ENCODE measurements at regions not wholly inside any gene's neighbourhood (a gene's known extent, or its start where the extent isn't known, plus 50 kb on each side); places are given as distances from the start of the nearest gene placed in this dataset.

DNA sequence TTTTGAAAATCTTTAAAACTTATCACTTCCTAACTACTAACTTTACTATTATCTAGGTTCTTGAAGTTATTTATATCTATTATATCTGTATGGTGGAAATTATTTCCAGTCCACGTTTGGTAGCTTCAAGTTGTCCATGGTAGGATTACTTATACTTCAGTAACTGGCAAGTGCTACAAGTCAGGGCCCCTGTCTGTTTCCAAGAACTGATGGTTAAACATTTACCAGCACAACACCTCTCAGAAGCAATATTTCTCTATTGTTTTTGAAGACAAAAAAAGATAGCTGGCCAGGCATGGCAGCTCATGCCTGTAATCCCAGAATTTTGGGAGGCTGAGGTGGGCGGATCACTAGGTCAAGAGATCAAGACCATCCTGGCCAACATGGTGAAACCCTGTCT, 240.4 kb upstream of the RHOBTB1 start:
- DNase-seq (ENCODE audit: low spot score in 2 of 2): no peak
- no peak overlapping the region for H3K27ac ChIP-seq
- H3K4me3 ChIP-seq: no peak overlapping the region
- no peaks in the 10 kb centered on the region for H3K27me3 ChIP-seq
- TF ChIP-seq POLR2AphosphoS5 (IDR thresholded peaks at IDR 0.05): no peak
- TF ChIP-seq, protein P1, sequence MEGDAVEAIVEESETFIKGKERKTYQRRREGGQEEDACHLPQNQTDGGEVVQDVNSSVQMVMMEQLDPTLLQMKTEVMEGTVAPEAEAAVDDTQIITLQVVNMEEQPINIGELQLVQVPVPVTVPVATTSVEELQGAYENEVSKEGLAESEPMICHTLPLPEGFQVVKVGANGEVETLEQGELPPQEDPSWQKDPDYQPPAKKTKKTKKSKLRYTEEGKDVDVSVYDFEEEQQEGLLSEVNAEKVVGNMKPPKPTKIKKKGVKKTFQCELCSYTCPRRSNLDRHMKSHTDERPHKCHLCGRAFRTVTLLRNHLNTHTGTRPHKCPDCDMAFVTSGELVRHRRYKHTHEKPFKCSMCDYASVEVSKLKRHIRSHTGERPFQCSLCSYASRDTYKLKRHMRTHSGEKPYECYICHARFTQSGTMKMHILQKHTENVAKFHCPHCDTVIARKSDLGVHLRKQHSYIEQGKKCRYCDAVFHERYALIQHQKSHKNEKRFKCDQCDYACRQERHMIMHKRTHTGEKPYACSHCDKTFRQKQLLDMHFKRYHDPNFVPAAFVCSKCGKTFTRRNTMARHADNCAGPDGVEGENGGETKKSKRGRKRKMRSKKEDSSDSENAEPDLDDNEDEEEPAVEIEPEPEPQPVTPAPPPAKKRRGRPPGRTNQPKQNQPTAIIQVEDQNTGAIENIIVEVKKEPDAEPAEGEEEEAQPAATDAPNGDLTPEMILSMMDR (IDR thresholded peaks at IDR 0.05): no peak
- TF ChIP-seq POLR2A (IDR thresholded peaks at IDR 0.05): no peak
- TF ChIP-seq EP300 (IDR thresholded peaks at IDR 0.05): no peak
- no peaks in the 10 kb centered on the region for H3K9me3 ChIP-seq
- H3K4me1 ChIP-seq: no peaks in the 10 kb centered on the region
- no peaks in the 10 kb centered on the region for H3K36me3 ChIP-seq
- 89% methylated on average over 2 of the region's 2 CpGs for WGBS

DNA sequence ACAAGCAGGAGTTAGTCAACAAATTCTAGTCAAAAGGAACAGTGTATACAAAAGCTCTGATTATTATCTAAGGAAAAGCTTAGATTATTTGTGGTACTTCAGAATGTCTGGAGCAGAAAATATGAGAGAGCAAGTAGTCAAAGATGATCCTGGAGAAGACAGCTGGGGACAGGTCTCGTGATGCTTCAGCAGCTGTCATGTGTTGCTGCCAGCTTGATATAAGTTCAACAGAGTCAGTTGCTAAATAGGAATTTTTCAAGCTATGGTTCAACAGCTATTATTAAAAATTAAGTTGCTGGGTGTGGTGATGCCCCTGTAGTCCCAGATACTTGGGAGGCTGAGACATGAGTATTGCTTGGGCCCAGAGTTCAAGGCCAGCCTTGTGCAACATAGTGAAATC, 240.0 kb upstream of the RHOBTB1 start:
- DNase-seq (ENCODE audit: low spot score in 2 of 2): no peak
- no peak overlapping the region for H3K27ac ChIP-seq
- no peak overlapping the region for H3K4me3 ChIP-seq
- H3K36me3 ChIP-seq: no peaks in the 10 kb centered on the region
- TF ChIP-seq EP300 (IDR thresholded peaks at IDR 0.05): no peak
- TF ChIP-seq, protein P1 (IDR thresholded peaks at IDR 0.05): no peak
- no peak for TF ChIP-seq POLR2A (IDR thresholded peaks at IDR 0.05)
- no peak for TF ChIP-seq POLR2AphosphoS5 (IDR thresholded peaks at IDR 0.05)
- H3K27me3 ChIP-seq: no peaks in the 10 kb centered on the region
- H3K4me1 ChIP-seq: no peaks in the 10 kb centered on the region
- no peaks in the 10 kb centered on the region for H3K9me3 ChIP-seq
- 79% methylated on average over 1 of the region's 1 CpG for WGBS

DNA sequence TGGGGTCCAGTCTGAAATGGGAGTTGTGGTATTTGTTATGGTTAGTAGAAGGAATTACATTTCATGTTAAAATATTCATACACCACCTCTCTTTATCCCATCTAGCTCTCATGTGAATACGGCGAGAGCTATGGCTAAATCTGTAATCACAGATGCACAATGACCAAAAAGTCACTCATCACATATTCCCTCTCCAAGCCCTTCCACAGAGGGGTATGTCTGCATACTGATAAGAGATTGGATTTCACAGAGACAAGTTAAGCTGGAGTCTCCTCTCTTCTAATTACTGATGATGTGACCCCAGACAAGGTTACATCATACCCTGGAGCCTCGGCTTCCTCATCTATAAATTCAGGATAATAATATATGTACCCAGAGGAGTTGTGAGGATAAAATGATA, 237.8 kb upstream of the RHOBTB1 start:
- no peaks in the 10 kb centered on the region for H3K27me3 ChIP-seq
- no peak for TF ChIP-seq POLR2AphosphoS5 (IDR thresholded peaks at IDR 0.05)
- TF ChIP-seq, protein P1 (IDR thresholded peaks at IDR 0.05): no peak
- no peak for TF ChIP-seq POLR2A (IDR thresholded peaks at IDR 0.05)
- no peak for TF ChIP-seq EP300 (IDR thresholded peaks at IDR 0.05)
- H3K4me3 ChIP-seq: no peak overlapping the region
- no peak for DNase-seq (ENCODE audit: low spot score in 2 of 2)
- no peak overlapping the region for H3K27ac ChIP-seq
- no peaks in the 10 kb centered on the region for H3K4me1 ChIP-seq
- no peaks in the 10 kb centered on the region for H3K9me3 ChIP-seq
- H3K36me3 ChIP-seq: no peaks in the 10 kb centered on the region
- 94% methylated on average over 3 of the region's 3 CpGs for WGBS

DNA sequence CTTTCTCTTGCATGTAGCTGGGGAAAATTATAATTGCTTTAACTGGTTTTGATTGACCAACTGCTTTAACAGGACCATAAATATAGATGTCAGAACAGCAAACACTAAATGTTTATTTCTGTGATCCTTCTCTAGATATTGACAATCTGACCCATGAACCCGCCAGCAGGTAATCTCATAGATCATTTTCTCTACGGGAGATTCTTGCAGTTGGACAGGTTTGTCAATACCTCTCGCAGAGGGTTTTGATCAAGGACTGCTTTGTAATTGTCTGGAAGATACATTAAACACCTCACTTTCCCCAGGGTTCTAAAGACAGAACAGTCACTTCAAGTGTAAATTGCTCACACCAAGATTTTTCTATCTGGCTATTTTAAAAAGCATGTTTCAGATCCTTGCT, 235.8 kb upstream of the RHOBTB1 start:
- TF ChIP-seq POLR2AphosphoS5 (IDR thresholded peaks at IDR 0.05) (no peak), POLR2A (IDR thresholded peaks at IDR 0.05) (no peak), EP300 (IDR thresholded peaks at IDR 0.05) (no peak)
- TF ChIP-seq, protein P1 (IDR thresholded peaks at IDR 0.05): no peak
- no peaks in the 10 kb centered on the region for H3K9me3 ChIP-seq
- DNase-seq (ENCODE audit: low spot score in 2 of 2): no peak
- H3K27me3 ChIP-seq: no peaks in the 10 kb centered on the region
- H3K4me3 ChIP-seq: no peak overlapping the region
- no peak overlapping the region for H3K27ac ChIP-seq
- no peaks in the 10 kb centered on the region for H3K4me1 ChIP-seq
- H3K36me3 ChIP-seq: no peaks in the 10 kb centered on the region
- 74% methylated on average over 3 of the region's 3 CpGs for WGBS

DNA sequence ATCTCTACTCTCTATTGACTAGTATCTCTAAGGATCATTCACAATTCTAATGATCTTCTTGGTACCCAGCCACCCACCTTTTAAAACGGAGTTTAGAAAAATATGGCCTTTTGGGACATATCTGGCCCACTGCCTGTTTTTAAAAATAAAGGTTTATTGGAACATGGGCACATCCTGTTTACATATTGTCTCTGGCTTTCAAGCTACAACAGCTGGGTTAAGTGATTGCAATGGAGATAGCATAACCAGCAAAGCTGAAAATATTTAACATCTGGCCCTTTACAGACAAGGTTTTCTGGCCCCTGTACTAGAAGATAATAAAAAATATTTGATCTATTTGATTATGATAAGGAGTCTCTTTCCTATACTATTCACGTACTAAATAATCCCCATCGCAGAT, 232.4 kb upstream of the RHOBTB1 start:
- TF ChIP-seq, protein P1 (IDR thresholded peaks at IDR 0.05): no peak
- TF ChIP-seq POLR2AphosphoS5 (IDR thresholded peaks at IDR 0.05) (no peak), POLR2A (IDR thresholded peaks at IDR 0.05) (no peak), EP300 (IDR thresholded peaks at IDR 0.05) (no peak)
- DNase-seq (ENCODE audit: low spot score in 2 of 2): no peak
- Histone ChIP-seq H3K9me3 (no peaks in the 10 kb centered on the region), H3K27ac (no peak overlapping the region), H3K4me1 (no peaks in the 10 kb centered on the region), H3K27me3 (no peaks in the 10 kb centered on the region), H3K36me3 (no peaks in the 10 kb centered on the region), H3K4me3 (no peak overlapping the region)
- 58% methylated on average over 3 of the region's 3 CpGs for WGBS

All from suprapubic skin (tissue), 4 donors.